HG03097 (cell line): ENCODE measurements at regions not wholly inside any gene's neighbourhood (a gene's known extent, or its start where the extent isn't known, plus 50 kb on each side); places are given as distances from the start of the nearest gene placed in this dataset.

ENCODE experiments used
- ATAC-seq: cut with Tn5 transposase; IDR thresholded peaks from one replicate; pipeline ENCODE4 v1.9.1; 2021; ENCODE audit not compliant: unreplicated experiment, low FRiP score

- ATAC-seq = no peak
These were observed 1035.6 kb upstream of the TMEM132C start for GRCh38 chr12:127231371-127231770.

DNA sequence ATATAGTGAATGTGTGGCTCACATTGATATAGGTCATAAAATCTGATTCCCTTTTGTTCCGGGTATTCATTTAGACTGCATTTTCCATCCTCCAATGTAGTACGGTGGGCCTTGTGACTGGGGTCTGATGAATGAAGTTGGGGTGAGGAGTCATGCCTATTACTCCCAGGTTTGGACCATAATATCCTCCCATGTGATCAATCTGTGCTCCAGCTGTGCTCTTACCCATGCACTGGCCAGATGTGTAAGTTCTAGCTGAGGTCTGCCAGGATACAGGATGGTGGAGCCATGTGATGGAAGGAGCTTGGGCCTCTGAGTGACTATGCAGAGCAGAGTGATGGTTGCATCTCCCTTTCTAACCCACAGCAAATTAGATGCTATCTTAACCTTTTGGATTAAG lies 1034.0 kb upstream of the TMEM132C start:
- ATAC-seq = no peak

DNA sequence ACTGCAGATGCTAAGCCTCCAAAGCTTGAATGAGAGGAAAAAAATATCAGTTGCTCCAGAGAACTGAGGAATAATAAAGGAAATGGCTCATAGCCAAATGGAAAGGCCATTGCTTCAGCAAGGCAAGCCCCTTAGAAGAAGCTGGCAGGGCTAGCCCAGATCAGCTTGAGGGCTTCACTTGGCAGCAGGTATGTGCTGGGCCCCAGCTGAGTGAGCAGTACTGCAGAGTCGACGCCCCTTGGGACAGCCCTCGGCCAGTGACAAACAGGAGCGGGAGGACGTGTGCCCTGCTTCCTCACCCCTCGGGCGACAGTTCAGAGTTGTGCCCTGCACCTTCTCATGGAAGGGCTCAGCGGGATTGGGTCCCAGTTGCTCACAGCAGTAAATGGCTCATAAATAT lies 1031.2 kb upstream of the TMEM132C start:
- no peak for ATAC-seq

GRCh38 chr12:127236491-127236890 lies 1030.5 kb upstream of the TMEM132C start:
- no peak for ATAC-seq

DNA sequence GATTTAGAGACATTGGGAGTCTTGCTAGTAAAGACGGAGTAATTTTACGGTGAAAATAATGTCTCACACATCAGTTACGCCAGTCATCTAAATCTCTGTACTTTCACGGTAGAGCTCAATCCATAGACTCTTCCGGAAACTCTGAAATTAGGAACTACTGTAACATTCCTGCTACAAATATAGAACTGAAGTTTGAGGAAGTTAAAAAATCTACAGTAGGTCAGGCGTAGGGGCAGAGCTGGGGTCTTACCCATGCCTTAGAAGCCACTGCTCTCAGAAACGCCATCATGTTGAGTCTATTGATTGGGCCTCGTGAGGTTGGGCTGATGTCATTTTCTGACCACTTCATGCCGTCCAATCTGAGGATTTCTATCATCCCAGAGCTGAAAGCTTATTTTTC lies 1029.8 kb upstream of the TMEM132C start:
- ATAC-seq = no peak

DNA sequence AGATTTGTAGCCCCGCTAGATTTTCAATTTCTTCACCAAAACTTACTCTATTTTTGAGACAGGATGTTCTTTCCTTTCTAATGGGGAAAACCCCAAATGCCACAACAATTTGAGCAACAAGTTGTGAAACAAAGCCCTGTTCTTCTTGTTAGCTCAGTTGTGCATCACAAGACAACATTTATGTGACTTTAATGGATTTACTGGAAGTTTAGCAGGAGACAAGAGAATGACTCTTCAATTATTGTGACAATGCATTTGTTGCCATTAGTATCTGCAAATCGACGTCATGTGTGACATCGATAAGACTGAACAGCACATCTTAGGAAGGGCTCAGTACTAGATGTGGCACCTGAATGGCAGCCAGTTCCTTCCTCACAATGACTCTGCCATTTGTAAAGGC lies 1028.9 kb upstream of the TMEM132C start:
- ATAC-seq = no peak

DNA sequence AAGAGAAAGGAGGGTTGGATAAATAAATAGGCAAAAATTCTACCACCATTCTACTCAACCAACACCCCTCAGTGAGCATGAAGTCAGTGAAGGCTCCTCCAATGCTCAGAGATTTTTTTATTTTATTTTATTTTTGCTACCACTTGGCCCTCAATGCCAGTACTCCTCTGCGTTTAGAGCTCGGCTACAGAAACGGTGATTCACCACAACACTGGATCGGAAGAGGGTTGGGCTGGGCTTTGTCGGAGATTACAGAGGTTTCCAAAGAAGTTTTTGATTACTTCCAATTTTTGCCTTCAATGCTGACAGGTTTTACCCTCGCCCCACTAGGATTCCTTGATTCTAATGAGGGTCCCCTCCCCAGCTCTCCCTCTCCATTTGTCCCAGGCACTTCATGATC lies 1027.2 kb upstream of the TMEM132C start:
- ATAC-seq = no peak

DNA sequence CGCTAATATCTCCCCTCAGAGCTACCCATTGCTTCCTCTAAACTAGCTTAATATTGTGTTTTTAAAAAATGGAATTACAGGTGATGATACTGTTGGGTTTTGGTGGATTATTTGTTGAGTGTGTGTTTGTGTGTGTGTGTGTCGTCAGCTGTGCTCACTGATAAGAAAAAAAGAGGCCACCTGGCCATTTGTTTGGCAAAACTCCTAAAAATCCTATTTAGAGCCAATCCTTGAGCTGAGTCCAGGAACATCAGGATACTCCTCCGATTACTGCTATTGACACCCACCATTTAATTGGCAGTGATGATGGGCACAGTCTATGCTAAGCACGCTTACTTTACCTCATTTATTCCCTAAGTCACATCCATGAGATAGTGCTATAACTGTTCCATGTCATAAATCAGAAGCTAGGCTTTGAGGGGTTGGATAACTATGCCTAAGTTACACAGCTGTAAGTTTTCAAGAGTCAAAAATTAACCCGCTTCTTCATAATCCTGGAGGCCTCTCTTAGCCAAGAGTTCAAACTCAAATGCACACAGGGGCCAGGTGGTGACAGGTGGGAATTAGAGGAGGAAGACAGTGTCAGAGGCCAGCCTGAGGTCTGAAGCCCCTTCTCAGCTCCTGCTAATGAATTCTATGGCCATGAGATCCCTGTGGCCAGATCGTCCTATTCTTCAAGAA lies 1026.6 kb upstream of the TMEM132C start:
- no peak for ATAC-seq

- no peak for ATAC-seq
These were observed 1025.7 kb upstream of the TMEM132C start for GRCh38 chr12:127241072-127241817.

DNA sequence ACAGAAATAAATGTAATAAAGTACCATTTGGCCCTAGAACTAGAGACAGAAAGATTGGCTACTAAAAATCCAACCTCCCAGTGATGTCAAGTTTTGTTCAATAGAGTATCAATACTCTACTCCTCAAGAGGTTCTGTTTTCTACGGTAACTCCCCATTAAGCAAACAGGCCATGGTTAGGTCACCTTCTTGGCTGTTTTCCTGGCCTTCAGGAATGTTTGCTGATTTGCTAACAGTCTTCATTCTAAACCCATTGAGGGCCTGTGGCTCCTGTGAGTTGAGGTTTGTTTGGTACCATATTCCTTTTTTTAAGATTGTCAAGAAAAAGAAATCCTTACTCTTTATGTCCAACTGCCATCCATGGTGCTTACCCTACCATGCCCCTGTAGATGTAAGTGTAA lies 1022.0 kb upstream of the TMEM132C start:
- ATAC-seq = no peak

DNA sequence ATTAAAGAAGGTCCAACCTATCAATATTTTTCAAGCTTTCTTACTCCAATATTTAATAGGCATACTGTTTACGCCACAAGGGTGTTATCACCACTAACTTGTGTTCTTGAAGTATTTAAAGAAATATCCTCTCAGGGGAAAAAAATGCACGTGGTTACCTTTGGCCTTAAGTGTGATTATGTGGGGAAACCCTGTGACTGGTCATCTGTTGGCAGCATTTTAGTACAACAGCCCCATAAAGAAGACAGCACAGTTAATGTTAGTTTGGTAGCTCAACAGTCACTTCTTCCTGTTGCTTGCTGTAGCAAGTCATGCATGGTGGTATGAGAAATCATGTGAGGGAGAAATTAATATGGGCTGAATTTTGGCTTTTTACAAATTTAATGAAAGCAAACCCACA lies 1021.5 kb upstream of the TMEM132C start:
- ATAC-seq = no peak

DNA sequence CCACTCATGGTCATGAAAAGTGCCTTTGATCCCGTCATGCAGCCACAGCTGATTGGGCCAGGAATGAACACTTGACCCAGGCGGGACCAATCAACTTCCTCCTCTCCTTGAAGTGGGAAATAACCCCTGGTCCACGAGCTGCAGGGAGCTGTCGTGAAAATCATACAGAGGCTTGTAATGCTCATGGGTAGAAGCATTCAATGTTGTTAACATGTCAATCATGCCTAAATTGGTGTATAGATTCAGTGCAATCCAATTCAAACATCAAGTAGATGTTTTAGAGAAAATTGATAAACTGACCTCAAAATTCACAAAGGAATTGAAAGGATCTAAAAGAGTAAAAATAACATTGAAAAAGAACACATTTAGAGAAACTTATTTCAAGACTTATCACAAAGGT lies 1019.0 kb upstream of the TMEM132C start:
- no peak for ATAC-seq

DNA sequence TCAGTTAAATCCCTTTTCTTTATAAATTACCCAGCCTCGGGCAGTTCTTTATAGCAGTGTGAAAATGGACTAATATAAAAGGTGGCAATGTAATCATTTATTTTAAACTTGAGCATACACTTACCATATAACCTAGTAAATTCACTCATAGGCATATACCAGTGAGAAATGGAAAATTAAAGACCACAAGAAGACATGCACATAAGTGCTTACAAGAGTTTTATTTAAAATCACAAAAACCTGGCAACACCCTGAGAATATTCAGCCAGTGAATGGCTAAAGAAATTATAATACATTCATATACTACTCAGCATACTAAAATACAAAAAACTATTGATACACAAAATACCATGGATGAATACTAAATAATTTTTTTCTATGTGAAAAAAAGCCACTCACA lies 1017.5 kb upstream of the TMEM132C start:
- no peak for ATAC-seq

GRCh38 chr12:127253797-127254327 lies 1013.1 kb upstream of the TMEM132C start:
- no peak for ATAC-seq

GRCh38 chr12:127254420-127254955 lies 1012.5 kb upstream of the TMEM132C start:
- no peak for ATAC-seq

- no peak for ATAC-seq
These were observed 1009.5 kb upstream of the TMEM132C start for GRCh38 chr12:127257366-127257935.

DNA sequence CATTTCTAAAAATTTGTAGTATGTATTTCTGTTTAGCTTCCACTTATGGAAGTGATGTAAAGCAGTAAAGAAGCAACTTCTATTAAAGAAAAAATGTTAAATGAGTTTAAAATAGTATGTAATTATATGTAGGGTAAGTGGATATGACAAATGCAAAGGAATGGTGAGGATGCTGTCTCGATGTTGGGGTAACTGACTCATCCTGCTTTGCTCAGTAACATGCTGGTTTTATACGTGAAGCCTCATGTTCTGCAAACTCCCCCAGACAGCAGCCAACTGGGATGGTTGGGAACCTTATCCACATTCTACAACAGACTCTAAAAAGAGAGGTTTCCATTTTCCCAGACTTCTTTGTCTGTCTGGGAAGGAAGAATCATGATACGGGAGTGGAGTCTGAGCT lies 1006.4 kb upstream of the TMEM132C start:
- no peak for ATAC-seq

DNA sequence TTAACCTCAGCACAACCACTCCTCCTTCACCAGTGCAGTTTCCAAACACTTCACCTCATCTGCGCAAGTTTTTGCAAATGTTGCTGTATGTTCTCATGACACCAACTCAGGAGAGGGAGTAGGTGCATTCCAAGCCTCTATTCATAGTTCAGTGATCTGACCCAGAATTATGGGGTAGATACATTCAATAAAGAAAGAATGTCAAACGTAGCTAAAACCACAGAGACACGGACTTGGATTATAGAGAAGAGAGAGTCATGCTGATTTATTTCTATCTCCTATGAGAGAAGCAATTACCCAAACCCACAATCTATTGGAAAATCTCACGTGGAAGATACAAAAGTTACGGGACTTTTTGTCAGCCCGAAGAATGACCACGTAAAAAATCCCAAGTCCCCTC lies 1006.0 kb upstream of the TMEM132C start:
- no peak for ATAC-seq

DNA sequence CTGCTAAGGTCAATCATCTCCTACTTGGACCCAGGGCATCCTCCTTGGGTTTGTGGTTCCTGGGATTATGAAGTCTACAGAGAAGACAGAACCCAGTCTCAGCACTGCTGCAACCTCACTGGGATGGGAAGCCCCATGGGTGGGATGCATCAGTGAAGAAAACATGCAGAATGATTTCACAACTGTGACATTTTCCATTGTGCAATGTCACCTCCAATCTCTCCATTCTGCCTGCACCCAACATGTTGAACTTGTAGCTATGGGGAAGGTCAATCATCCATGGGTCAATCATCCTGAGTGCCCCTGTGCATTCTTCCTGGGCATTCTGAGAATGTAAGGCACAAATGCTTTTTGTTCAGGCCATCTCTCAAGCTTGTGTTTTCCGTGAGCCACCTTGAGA lies 1004.4 kb upstream of the TMEM132C start:
- ATAC-seq = no peak

GRCh38 chr12:127263621-127264020 lies 1003.3 kb upstream of the TMEM132C start:
- ATAC-seq = no peak

- no peak for ATAC-seq
These were observed 999.8 kb upstream of the TMEM132C start for GRCh38 chr12:127267128-127267527.
